Hematopoietic multipotent progenitor cell treated with erythropoietin and hydrocortisone succinate and interleukin-3 and kit ligand, for 4 days (in vitro differentiated cells): ENCODE measurements at regions not wholly inside any gene's neighbourhood (a gene's known extent, or its start where the extent isn't known, plus 50 kb on each side); places are given as distances from the start of the nearest gene placed in this dataset.
"Not testable (repeated sequence)": the region's sequence is repeated elsewhere in the genome, so short reads cannot be mapped to it uniquely, and the experiment has no call there.

Experiments used
- DNase-seq: peaks from one replicate; pipeline ENCODE4 v3.0.0-alpha.2; 2015

DNA sequence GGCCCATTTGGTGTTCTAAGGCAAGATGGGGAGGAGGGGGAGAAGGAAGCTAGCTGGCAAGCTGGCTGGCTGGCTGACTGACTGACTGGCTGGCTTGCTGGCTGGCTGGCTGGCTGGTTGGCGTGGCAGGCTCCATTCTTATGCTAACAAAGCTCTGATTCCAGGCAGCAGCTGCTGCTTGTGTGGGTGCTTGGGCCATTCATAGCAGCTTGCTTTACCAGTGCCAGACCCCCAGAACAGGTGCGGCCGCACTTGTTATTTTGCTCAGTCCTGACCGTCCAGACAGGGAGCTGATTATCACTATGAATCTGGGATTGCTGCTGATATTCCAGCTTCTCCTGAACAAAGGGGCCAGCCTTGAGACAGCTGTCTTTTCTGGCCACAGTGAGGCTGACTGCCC lies 131.2 kb upstream of the PAK3 start:
- DNase-seq: no peak

- DNase-seq: no peak
These were observed 133.5 kb upstream of the PAK3 start for GRCh38 chrX:110962451-110962850.

GRCh38 chrX:110955706-110956105 lies 140.3 kb upstream of the PAK3 start:
- DNase-seq: no peak

- DNase-seq: no peak
These were observed 141.4 kb upstream of the PAK3 start for GRCh38 chrX:110954428-110955100.

- DNase-seq: no peak
These were observed 144.3 kb upstream of the PAK3 start for GRCh38 chrX:110951472-110952269.

DNA sequence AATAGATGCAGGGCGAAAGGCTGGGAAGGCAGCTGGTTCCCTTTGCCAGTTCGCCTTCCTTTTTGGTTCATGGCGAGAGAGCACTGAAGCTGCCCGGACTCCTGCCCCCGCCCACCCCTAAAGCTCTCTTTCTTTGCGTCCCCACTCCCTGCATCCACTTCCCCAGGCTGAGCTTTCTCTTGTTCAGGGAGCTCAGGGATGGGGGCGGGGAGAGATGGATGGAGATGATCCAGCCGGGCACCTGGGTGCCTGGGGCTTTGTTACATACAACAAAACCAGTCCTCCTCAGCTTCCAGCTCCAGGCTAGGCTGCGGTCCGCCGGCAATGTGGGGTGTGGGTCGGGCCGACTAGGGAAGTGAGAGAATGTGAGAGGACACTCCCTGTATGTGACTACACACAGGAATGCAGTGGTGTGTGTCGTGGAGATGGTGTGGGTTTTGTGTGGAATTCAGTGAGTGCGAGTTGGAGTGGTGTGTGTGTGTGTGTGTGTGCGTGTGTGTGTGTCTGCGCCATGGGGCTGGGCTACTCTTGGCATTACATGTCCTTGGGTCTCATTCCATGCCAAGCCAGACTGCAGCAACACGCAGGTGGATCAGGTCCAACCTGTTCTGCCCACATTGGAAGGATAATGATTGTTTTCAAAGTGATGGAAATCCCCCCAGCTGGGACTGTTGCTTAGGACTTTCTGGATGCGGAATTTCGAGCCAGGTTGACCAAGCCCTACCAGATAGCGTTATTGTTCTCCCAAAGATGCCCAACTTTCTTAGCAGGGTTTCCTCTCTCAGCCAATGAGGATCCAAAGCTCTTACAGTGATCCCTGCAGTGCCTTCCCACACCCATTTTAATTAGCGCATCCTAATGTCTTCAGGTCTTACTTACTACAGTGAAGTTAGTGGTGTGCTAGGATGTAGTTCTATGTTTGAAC lies 149.4 kb upstream of the CHRDL1 start:
- DNase-seq: no peak

DNA sequence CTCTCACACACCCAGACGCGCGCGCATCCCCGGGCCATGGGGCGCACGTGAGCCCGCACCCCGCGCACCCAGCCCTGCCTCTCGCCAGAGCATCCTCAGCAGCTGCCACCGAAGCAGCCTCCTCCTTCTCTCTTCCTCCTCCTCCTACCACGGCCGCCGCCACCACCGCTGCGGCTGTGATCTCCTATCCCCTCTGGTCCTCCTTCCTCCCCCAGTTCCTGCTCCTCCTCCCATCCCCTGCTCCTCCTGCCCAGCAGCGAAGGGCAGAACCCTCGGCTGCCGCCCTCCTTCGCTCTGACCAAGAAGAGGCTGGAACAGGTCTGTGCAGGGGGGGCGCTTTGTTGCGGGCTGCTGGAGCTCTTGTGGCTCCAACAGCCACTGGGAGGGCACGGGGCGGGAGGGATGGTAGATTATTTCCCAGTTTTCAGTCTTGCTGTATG lies 148.7 kb upstream of the CHRDL1 start:
- DNase-seq: no peak

DNA sequence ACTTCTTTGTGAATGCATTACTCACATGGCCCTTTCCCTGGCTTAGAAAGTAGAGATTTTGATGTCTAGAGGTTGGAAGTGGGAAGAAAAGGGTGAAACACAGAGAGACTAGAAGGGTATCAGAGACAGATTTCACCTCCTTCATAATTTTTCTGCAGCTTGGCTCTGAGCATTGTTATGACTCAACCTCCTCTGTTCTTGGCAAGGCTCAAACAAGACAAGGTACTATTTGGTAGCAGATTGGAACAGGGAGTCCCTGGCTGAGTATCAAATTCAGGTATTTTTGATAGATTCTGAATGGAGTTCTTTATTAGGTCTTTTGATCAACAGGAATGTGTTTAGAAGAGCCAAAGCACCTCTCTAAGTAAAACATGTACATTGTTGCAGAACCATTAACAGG lies 146.3 kb upstream of the CHRDL1 start:
- DNase-seq: no peak

GRCh38 chrX:110938977-110939732 lies 143.5 kb upstream of the CHRDL1 start:
- DNase-seq: no peak

DNA sequence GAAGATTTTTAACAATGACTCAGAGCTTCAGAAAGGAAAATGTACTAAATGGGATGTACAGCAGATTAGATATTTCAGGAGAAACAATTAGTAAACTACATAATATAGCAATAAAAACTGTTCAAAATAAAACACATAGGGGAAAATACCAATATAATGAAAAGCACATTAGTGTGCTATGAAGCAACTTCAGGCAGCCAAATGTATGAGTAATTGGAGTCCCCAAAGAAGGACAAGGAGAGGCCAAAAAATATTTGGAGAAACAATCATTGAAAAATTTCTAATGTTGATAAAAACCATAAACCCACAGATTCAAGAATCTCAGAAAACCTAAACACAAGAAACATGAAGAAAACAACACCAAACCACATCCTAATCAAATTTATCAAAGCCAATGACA lies 129.3 kb upstream of the CHRDL1 start:
- DNase-seq: no peak

- DNase-seq: no peak
These were observed 125.4 kb upstream of the CHRDL1 start for GRCh38 chrX:110920991-110921390.

GRCh38 chrX:110915570-110915969 lies 120.0 kb upstream of the CHRDL1 start:
- no peak for DNase-seq

DNA sequence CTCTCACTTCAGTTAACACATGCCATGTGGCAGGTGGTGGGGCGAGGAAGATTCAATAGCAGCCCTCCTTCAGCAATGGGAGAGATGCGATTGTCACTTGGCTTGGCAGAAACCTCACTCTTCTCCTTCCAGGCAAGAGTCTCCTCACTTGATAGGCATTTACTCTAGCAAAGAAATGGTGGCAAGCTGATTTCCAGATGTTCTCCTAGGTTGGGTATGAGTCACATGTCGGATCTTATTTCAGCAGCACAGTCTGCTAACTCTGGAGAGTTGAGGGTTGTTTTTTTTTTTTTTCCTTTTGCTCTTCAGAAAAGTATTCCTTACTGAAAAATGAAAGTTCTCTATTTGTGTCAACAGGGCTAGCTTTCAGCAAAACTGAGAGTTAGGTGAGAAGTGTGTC lies 119.5 kb upstream of the CHRDL1 start:
- DNase-seq: no peak

- DNase-seq: no peak
These were observed 118.7 kb upstream of the CHRDL1 start for GRCh38 chrX:110914281-110914680.

- DNase-seq: not testable (repeated sequence)
These were observed 109.1 kb upstream of the CHRDL1 start for GRCh38 chrX:110904747-110905146.

DNA sequence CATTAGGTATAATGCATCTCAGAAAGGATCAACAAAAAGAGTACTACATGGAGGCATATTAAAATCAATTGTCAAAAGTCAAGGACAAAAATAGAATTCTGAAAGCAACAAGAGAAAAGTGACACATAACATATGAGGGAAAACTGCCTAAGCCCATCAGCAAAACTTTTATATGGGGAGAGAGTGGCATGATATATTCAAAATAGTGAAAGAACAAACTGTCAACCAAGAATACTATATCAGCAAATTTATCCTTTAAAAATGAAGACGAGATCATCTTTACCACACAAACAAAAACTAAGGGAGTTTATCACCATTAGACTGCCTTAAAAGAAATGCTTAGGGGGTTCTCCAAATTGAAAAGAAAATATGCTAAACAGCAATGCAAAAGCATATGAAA lies 86.4 kb upstream of the CHRDL1 start:
- DNase-seq: no peak

DNA sequence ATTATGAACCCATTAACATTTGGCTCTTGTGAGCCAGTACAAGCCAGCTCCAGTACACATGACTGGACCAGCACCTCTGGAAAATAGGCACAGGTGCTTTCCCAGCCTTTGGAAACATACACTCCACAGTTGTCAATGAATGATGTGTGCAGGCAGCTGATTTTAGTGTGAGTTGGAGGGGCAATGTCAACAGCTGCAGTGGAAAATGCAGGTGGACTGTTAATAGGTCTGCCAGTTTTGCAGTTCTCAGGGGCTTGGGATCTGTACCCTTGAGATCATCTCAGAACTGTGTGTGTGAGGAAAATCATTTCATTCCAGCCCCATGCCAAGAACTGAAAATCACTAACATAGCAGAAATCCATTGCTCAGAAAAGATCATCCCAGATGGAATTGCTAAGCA lies 81.7 kb upstream of the CHRDL1 start:
- no peak for DNase-seq

DNA sequence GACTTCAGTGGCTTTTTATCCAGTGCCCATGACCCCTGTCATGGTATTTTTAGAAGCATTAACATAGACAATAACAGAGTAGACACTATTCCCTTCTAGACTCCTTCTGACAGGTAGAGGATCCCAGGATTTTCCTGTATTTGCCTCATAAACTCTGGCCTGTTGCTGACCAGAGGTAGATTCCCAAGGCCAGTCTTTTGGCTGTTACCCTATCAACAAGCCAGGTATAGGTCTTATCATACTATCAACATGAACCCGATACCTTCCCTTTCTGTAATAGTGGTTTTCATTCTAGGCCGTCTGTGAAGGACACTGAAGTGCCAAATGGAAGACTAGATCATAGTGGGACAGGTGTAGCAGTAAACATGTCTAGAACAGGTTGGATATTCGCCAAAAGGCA lies 76.2 kb upstream of the CHRDL1 start:
- DNase-seq: no peak

DNA sequence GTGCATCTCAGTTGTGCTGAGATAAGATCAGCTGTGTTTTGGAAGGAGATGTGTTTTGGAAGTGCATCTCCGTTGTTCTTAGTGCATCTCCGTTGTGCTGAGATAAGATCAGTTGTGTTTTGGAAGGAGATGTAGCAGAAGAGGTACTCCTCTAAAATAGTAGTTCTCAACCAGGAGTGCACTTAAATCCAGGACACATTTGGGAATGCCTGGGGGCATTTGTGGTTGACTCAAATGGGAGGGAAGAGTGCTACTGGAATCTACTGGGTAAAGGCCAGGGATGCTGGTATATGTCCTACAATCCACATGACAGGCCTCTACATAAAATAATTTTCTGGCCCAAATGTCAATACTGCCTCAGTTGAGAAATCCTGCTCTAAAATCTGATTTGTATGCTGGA lies 70.8 kb upstream of the CHRDL1 start:
- no peak for DNase-seq

DNA sequence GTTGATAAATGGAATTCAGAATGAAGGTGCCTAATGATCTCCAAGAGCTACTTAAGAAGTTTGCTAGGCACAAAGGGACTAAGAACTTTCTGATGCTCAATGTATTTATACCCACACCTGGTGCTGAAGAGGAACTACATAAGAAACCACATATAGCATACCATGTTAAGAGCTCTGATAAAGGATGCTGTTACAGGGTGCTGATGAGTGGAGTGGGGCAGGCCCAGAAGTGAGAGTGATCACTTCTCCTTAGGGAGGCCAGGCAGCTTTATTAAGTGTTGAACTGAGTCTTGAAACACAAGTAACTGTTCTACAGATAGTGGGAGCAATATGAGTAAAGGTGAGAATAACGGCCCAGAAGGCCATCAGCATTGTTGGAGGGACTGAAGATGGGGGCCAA lies 68.3 kb upstream of the CHRDL1 start:
- no peak for DNase-seq

GRCh38 chrX:110858565-110858964 lies 62.9 kb upstream of the CHRDL1 start:
- DNase-seq: no peak

GRCh38 chrX:110853610-110854009 lies 58.0 kb upstream of the CHRDL1 start:
- peak; percentile 57 for DNase-seq

- peak; percentile 42 for DNase-seq
These were observed 56.6 kb upstream of the CHRDL1 start for GRCh38 chrX:110852180-110852579.
